ENCODE measurements at regions not wholly inside any gene's neighbourhood (a gene's known extent, or its start where the extent isn't known, plus 50 kb on each side); places are given as distances from the start of the nearest gene placed in this dataset.
"Not testable (repeated sequence)": the region's sequence is repeated elsewhere in the genome, so short reads cannot be mapped to it uniquely, and the experiment has no call there.

GRCh38 chr1:113199760-113200455 is 126.9 kb downstream of the LRIG2 start:
- Histone ChIP-seq H3K27me3 (no peaks in the 10 kb centered on the region), H3K9me3 (no peaks in the 10 kb centered on the region), H3K4me3 (no peak overlapping the region), H3K4me1 (peaks cover 6% of the 10 kb centered on the region; the same call in 1 of the 2 replicates), H3K27ac (no peak overlapping the region), H3K9ac (no peak overlapping the region), H4K20me1 (no peaks in the 10 kb centered on the region), H3K4me2 (no peak overlapping the region), H3K36me3 (no peaks in the 10 kb centered on the region)
- TF ChIP-seq Cebpa-rat (IDR thresholded peaks at IDR 0.05), result no peak

- H4K20me1 ChIP-seq, result no peaks in the 10 kb centered on the region
- peaks cover 6% of the 10 kb centered on the region; the same call in 1 of the 2 replicates for H3K4me1 ChIP-seq
- no peak overlapping the region for H3K27ac ChIP-seq
- H3K9me3 ChIP-seq, result no peaks in the 10 kb centered on the region
- H3K27me3 ChIP-seq, result no peaks in the 10 kb centered on the region
- H3K9ac ChIP-seq, result no peak overlapping the region
- TF ChIP-seq Cebpa-rat (IDR thresholded peaks at IDR 0.05), result no peak
- H3K36me3 ChIP-seq, result no peaks in the 10 kb centered on the region
- H3K4me2 ChIP-seq, result no peak overlapping the region
- H3K4me3 ChIP-seq, result no peak overlapping the region
Observed at GRCh38 chr1:113201560-113201959, 128.6 kb downstream of the LRIG2 start.

- no peaks in the 10 kb centered on the region for H3K9me3 ChIP-seq
- H3K9ac ChIP-seq, result no peak overlapping the region
- H3K4me1 ChIP-seq, result no peaks in the 10 kb centered on the region
Observed at GRCh38 chr1:113205980-113206766, 133.2 kb downstream of the LRIG2 start.

GRCh38 chr1:113207019-113207418 is 134.0 kb downstream of the LRIG2 start:
- H3K9ac ChIP-seq, result no peak overlapping the region
- H3K4me2 ChIP-seq, result no peak overlapping the region
- H3K4me1 ChIP-seq, result no peaks in the 10 kb centered on the region
- H3K36me3 ChIP-seq, result no peaks in the 10 kb centered on the region
- no peaks in the 10 kb centered on the region for H3K9me3 ChIP-seq
- H3K4me3 ChIP-seq, result no peak overlapping the region
- TF ChIP-seq Cebpa-rat (IDR thresholded peaks at IDR 0.05), result no peak
- H3K27ac ChIP-seq, result no peak overlapping the region
- no peaks in the 10 kb centered on the region for H3K27me3 ChIP-seq
- no peaks in the 10 kb centered on the region for H4K20me1 ChIP-seq

More at GRCh38 chr1:113205980-113206766, 133.2 kb downstream of the LRIG2 start:
- Histone ChIP-seq H3K4me2 (no peak overlapping the region), H3K27ac (no peak overlapping the region), H3K4me3 (no peak overlapping the region), H3K36me3 (no peaks in the 10 kb centered on the region), H3K27me3 (no peaks in the 10 kb centered on the region), H4K20me1 (no peaks in the 10 kb centered on the region)
- no peak for TF ChIP-seq Cebpa-rat (IDR thresholded peaks at IDR 0.05)

- no peaks in the 10 kb centered on the region for H3K36me3 ChIP-seq
- no peaks in the 10 kb centered on the region for H4K20me1 ChIP-seq
- H3K4me1 ChIP-seq, result no peaks in the 10 kb centered on the region
- no peaks in the 10 kb centered on the region for H3K27me3 ChIP-seq
- no peaks in the 10 kb centered on the region for H3K9me3 ChIP-seq
- no peak overlapping the region for H3K27ac ChIP-seq
- H3K4me2 ChIP-seq, result no peak overlapping the region
- TF ChIP-seq Cebpa-rat (IDR thresholded peaks at IDR 0.05), result no peak
- no peak overlapping the region for H3K4me3 ChIP-seq
- no peak overlapping the region for H3K9ac ChIP-seq
Observed at GRCh38 chr1:113207457-113207856, 134.5 kb downstream of the LRIG2 start.

- H3K36me3 ChIP-seq, H3K27me3 ChIP-seq, H3K4me3 ChIP-seq, H3K9ac ChIP-seq, H3K4me1 ChIP-seq, H4K20me1 ChIP-seq, H3K9me3 ChIP-seq, H3K4me2 ChIP-seq, H3K27ac ChIP-seq: not testable (repeated sequence)
Observed at GRCh38 chr1:113208425-113208824, 135.4 kb downstream of the LRIG2 start.

- Histone ChIP-seq H3K27ac (no peak overlapping the region), H3K4me1 (no peaks in the 10 kb centered on the region), H3K4me2 (no peak overlapping the region)
Observed at GRCh38 chr1:113210248-113210647, 137.2 kb downstream of the LRIG2 start.

GRCh38 chr1:113211467-113211866 is 138.5 kb downstream of the LRIG2 start:
- H3K4me1 ChIP-seq, result no peaks in the 10 kb centered on the region
- peaks cover 9% of the 10 kb centered on the region; the same call in 1 of the 2 replicates for H3K9me3 ChIP-seq
- no peak overlapping the region for H3K9ac ChIP-seq
- TF ChIP-seq Cebpa-rat (IDR thresholded peaks at IDR 0.05), result no peak
- no peaks in the 10 kb centered on the region for H4K20me1 ChIP-seq
- no peaks in the 10 kb centered on the region for H3K36me3 ChIP-seq
- no peak overlapping the region for H3K4me3 ChIP-seq
- no peak overlapping the region for H3K27ac ChIP-seq
- H3K4me2 ChIP-seq, result no peak overlapping the region
- H3K27me3 ChIP-seq, result no peaks in the 10 kb centered on the region

More at GRCh38 chr1:113210248-113210647, 137.2 kb downstream of the LRIG2 start:
- no peak overlapping the region for H3K9ac ChIP-seq
- H3K36me3 ChIP-seq, result no peaks in the 10 kb centered on the region
- no peaks in the 10 kb centered on the region for H3K27me3 ChIP-seq
- H3K4me3 ChIP-seq, result no peak overlapping the region
- peaks cover 9% of the 10 kb centered on the region; the same call in 1 of the 2 replicates for H3K9me3 ChIP-seq
- no peaks in the 10 kb centered on the region for H4K20me1 ChIP-seq
- no peak for TF ChIP-seq Cebpa-rat (IDR thresholded peaks at IDR 0.05)

- Histone ChIP-seq H3K4me2 (no peak overlapping the region), H3K4me1 (no peaks in the 10 kb centered on the region), H3K27me3 (no peaks in the 10 kb centered on the region), H3K9ac (no peak overlapping the region), H3K36me3 (no peaks in the 10 kb centered on the region), H3K9me3 (peaks cover 9% of the 10 kb centered on the region; the same call in 1 of the 2 replicates), H3K4me3 (no peak overlapping the region), H4K20me1 (no peaks in the 10 kb centered on the region), H3K27ac (no peak overlapping the region)
- TF ChIP-seq Cebpa-rat (IDR thresholded peaks at IDR 0.05), result no peak
Observed at GRCh38 chr1:113215015-113215414, 142.0 kb downstream of the LRIG2 start.

GRCh38 chr1:113216664-113217063 is 143.7 kb downstream of the LRIG2 start:
- Histone ChIP-seq H4K20me1 (no peaks in the 10 kb centered on the region), H3K27ac (no peak overlapping the region), H3K9ac (no peak overlapping the region), H3K4me3 (no peak overlapping the region), H3K4me2 (no peak overlapping the region), H3K4me1 (no peaks in the 10 kb centered on the region), H3K9me3 (peaks cover 9% of the 10 kb centered on the region; the same call in 1 of the 2 replicates), H3K36me3 (no peaks in the 10 kb centered on the region), H3K27me3 (no peaks in the 10 kb centered on the region)
- TF ChIP-seq Cebpa-rat (IDR thresholded peaks at IDR 0.05), result no peak

All from BLaER1 (cell line).